Right atrium auricular region (tissue), 2 donors: ENCODE measurements at regions not wholly inside any gene's neighbourhood (a gene's known extent, or its start where the extent isn't known, plus 50 kb on each side); places are given as distances from the start of the nearest gene placed in this dataset.

Source experiments
- DNase-seq: peaks from one replicate; pipeline ENCODE4 v3.0.0-alpha.2; 2019; ENCODE audit warnings: low spot score
- H3K27ac ChIP-seq, 2 donors: fragments of 200-600 bp; sonication (generic); 1 replicate in 1 of 2; 2 replicates in 1 of 2; pipeline ENCODE4 v1.5.1; 2016 to 2019
- H3K27me3 ChIP-seq, 2 donors: fragments of 200-600 bp; sonication (generic); one replicate each; pipeline versions ENCODE4 v1.5.1 to v1.6.0; 2017 to 2019
- H3K36me3 ChIP-seq: fragments of 200-600 bp; sonication (generic); one replicate; pipeline ENCODE4 v1.5.1; 2016
- H3K4me1 ChIP-seq, 2 donors: fragments of 200-600 bp; sonication (generic); one replicate each; pipeline versions ENCODE4 v1.5.1 to v1.6.0; 2017 to 2019
- H3K4me3 ChIP-seq, 2 donors: fragments of 200-600 bp; sonication (generic); 1 replicate in 1 of 2; 2 replicates in 1 of 2; pipeline ENCODE4 v1.5.1; 2017 to 2019; ENCODE audit warnings: mild to moderate bottlenecking in 1 of 2, moderate library complexity in 1 of 2
- H3K9me3 ChIP-seq, 2 donors: fragments of 200-600 bp; sonication (generic); one replicate each; pipeline ENCODE4 v1.5.1; 2019
- TF ChIP-seq, protein P1 (sequence below), 2 donors: fragments of 200-600 bp; sonication (generic); IDR thresholded peaks; one replicate each; pipeline ENCODE4 v1.5.1; 2019; ENCODE audit warnings: antibody characterized with exemption in 2 of 2

GRCh38 chrX:43357741-43358140 is 298.4 kb upstream of the MAOA start:
- Histone ChIP-seq H3K4me3 (no peak overlapping the region), H3K36me3 (no peaks in the 10 kb centered on the region), H3K9me3 (no peaks in the 10 kb centered on the region), H3K27ac (no peak overlapping the region), H3K27me3 (no peaks in the 10 kb centered on the region), H3K4me1 (no peaks in the 10 kb centered on the region)
- TF ChIP-seq, protein P1, sequence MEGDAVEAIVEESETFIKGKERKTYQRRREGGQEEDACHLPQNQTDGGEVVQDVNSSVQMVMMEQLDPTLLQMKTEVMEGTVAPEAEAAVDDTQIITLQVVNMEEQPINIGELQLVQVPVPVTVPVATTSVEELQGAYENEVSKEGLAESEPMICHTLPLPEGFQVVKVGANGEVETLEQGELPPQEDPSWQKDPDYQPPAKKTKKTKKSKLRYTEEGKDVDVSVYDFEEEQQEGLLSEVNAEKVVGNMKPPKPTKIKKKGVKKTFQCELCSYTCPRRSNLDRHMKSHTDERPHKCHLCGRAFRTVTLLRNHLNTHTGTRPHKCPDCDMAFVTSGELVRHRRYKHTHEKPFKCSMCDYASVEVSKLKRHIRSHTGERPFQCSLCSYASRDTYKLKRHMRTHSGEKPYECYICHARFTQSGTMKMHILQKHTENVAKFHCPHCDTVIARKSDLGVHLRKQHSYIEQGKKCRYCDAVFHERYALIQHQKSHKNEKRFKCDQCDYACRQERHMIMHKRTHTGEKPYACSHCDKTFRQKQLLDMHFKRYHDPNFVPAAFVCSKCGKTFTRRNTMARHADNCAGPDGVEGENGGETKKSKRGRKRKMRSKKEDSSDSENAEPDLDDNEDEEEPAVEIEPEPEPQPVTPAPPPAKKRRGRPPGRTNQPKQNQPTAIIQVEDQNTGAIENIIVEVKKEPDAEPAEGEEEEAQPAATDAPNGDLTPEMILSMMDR (IDR thresholded peaks at IDR 0.05): no peak
- DNase-seq: no peak

- no peak overlapping the region for H3K27ac ChIP-seq
- DNase-seq: no peak
- H3K27me3 ChIP-seq: no peaks in the 10 kb centered on the region
- no peaks in the 10 kb centered on the region for H3K36me3 ChIP-seq
- no peaks in the 10 kb centered on the region for H3K4me1 ChIP-seq
- TF ChIP-seq, protein P1 (IDR thresholded peaks at IDR 0.05): no peak
- H3K4me3 ChIP-seq: no peak overlapping the region
- H3K9me3 ChIP-seq: peaks cover 0 to 28% of the 10 kb centered on the region in 2 donors
Observed at GRCh38 chrX:43373032-43373431, 283.1 kb upstream of the MAOA start.

DNA sequence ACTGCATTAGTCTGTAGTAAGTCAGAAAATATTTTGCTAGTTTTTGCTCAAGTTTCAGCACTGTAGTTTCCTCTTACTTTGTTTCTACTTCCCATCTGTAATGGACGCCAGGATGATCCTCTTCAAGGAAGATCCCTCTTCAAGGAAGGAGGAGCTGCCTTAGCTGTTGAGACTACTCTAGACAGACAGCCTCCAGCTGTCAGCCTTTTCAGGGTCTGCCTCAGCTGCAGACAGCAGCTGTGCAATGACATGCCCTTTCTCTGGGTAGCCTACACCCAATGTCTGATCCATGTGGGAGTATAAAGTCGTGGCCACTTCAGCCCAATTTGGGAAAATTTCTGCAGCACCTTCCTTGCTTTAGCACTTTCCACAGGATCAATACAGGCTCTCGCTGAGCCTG is 281.0 kb upstream of the MAOA start:
- no peak overlapping the region for H3K4me3 ChIP-seq
- no peaks in the 10 kb centered on the region for H3K4me1 ChIP-seq
- H3K27me3 ChIP-seq: no peaks in the 10 kb centered on the region
- DNase-seq: no peak
- H3K27ac ChIP-seq: no peak overlapping the region
- no peaks in the 10 kb centered on the region for H3K36me3 ChIP-seq
- TF ChIP-seq, protein P1 (IDR thresholded peaks at IDR 0.05): no peak
- peaks cover 0 to 17% of the 10 kb centered on the region in 2 donors for H3K9me3 ChIP-seq

DNA sequence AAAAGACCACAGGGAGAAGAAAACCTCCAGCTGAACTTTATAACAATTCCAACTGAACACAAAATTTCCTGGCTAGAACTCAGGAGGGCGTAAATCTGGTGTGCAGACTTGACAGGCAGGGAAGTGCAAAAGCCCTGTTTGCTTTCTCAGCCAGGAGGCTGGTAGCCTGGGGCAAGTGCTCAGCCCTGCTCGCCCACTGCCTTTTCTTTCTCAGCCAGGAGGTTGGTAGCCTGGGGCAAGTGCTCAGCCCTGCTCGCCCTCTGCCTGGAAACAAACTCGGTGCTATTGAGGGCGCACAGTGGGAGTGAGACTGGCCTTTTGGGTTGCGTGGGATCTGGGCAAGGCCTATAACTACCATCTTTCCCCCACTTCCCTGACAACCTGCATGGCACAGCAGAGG is 275.4 kb upstream of the MAOA start:
- TF ChIP-seq, protein P1 (IDR thresholded peaks at IDR 0.05): no peak
- no peaks in the 10 kb centered on the region for H3K4me1 ChIP-seq
- H3K27me3 ChIP-seq: no peaks in the 10 kb centered on the region

DNA sequence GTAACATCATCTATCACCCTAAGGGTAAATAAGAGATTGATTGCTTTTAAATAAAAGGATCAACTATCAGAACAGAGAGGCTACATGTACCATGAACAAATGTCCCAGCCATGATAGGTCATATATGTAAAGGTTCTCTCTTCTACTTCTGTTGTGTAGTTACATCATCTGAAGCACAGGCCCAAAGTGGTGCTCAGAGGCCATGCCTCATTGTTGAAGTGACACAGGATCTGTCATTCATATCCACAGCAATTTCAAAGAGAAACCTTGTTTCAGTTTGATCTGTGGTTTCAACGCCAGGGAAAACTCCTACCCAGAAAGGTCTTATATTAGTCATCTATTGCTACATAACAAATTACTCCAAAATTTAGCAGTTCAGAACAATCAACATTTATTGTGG is 269.2 kb upstream of the MAOA start:
- Histone ChIP-seq H3K4me1 (no peaks in the 10 kb centered on the region), H3K27ac (no peak overlapping the region)
- TF ChIP-seq, protein P1 (IDR thresholded peaks at IDR 0.05): no peak

More for the DNA sequence above, 275.4 kb upstream of the MAOA start:
- H3K4me3 ChIP-seq: no peak overlapping the region
- no peaks in the 10 kb centered on the region for H3K9me3 ChIP-seq
- H3K36me3 ChIP-seq: no peaks in the 10 kb centered on the region
- H3K27ac ChIP-seq: no peak overlapping the region
- no peak for DNase-seq

DNA sequence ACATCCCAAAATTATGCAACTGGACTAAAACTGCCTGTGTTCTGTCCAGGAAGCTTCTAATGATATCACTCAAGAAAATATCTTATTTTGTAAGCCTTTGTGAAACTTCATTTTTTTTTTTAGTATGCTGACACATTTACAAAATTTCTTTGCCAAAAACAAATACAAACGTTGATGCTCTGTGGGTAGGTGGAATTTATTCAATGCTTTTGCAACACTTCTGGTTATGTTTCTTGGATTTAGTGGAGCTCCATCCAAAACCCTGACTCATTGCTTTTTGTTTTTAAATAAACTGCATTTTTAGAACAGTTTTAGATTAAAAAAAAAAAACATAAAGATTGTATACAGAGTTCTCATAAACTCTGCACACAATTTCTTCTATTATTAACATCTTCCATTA is 250.9 kb upstream of the MAOA start:
- TF ChIP-seq, protein P1 (IDR thresholded peaks at IDR 0.05): no peak
- no peak overlapping the region for H3K4me3 ChIP-seq
- H3K36me3 ChIP-seq: no peaks in the 10 kb centered on the region

More for the DNA sequence above, 269.2 kb upstream of the MAOA start:
- H3K36me3 ChIP-seq: no peaks in the 10 kb centered on the region
- H3K9me3 ChIP-seq: no peaks in the 10 kb centered on the region
- H3K4me3 ChIP-seq: no peak overlapping the region
- H3K27me3 ChIP-seq: no peaks in the 10 kb centered on the region
- DNase-seq: no peak

More for the DNA sequence above, 250.9 kb upstream of the MAOA start:
- H3K9me3 ChIP-seq: no peaks in the 10 kb centered on the region
- H3K27me3 ChIP-seq: no peaks in the 10 kb centered on the region
- H3K27ac ChIP-seq: no peak overlapping the region
- no peaks in the 10 kb centered on the region for H3K4me1 ChIP-seq
- DNase-seq: no peak
